Lung (tissue), 11 donors: ENCODE measurements at regions not wholly inside any gene's neighbourhood (a gene's known extent, or its start where the extent isn't known, plus 50 kb on each side); places are given as distances from the start of the nearest gene placed in this dataset.
A peak's percentile ranks its signal among the peaks of the same experiment; 100 is the strongest.

Experiments
- ATAC-seq: fragments of 200-7000 bp; cut with Tn5 transposase; one replicate; pipeline ENCODE4 v1.9.1; 2020; ENCODE audit warnings: moderate number of reproducible peaks; ENCODE audit not compliant: insufficient read depth, low FRiP score
- DNase-seq, 3 donors: peaks; one replicate each; pipeline ENCODE4 v3.0.0-alpha.2; 2013 to 2017
- H3K27ac ChIP-seq, 2 donors: one replicate each; pipeline ENCODE4 v1.5.1; 2013; ENCODE audit warnings: mild to moderate bottlenecking in 2 of 2, moderate library complexity in 2 of 2, control low read depth in 1 of 2, inconsistent platforms in 1 of 2, low read depth in 1 of 2, low read length in 1 of 2
- H3K27me3 ChIP-seq, 3 donors: one replicate each; pipeline ENCODE4 v1.5.1; 2013; ENCODE audit warnings: low read length in 2 of 3; ENCODE audit not compliant: control insufficient read depth in 3 of 3, insufficient read depth in 3 of 3
- H3K36me3 ChIP-seq, 4 donors: one replicate each; pipeline ENCODE4 v1.5.1; 2013; ENCODE audit warnings: low read length in 4 of 4, mild to moderate bottlenecking in 1 of 4, moderate library complexity in 1 of 4; ENCODE audit not compliant: control insufficient read depth in 4 of 4, insufficient read depth in 4 of 4
- H3K4me1 ChIP-seq, 5 donors: one replicate each; pipeline ENCODE4 v1.5.1; 2013; ENCODE audit warnings: low read length in 5 of 5, mild to moderate bottlenecking in 2 of 5, moderate library complexity in 1 of 5; ENCODE audit not compliant: control insufficient read depth in 5 of 5, insufficient read depth in 5 of 5
- H3K4me3 ChIP-seq: one replicate; pipeline ENCODE4 v1.5.1; 2013; ENCODE audit warnings: mild to moderate bottlenecking, control low read depth, moderate library complexity
- H3K9ac ChIP-seq, 2 donors: one replicate each; pipeline ENCODE4 v1.5.1; 2013; ENCODE audit warnings: low read length in 2 of 2, control low read depth in 1 of 2; ENCODE audit not compliant: insufficient read depth in 1 of 2
- H3K9me3 ChIP-seq, 4 donors: one replicate each; pipeline ENCODE4 v1.5.1; 2013; ENCODE audit warnings: low read length in 3 of 4, mild to moderate bottlenecking in 1 of 4, moderate library complexity in 1 of 4; ENCODE audit not compliant: control insufficient read depth in 4 of 4, insufficient read depth in 3 of 4
- WGBS, 2 donors: extraction: QIAGEN DNeasy Blood & Tissue Kit; methylation state at CpG; one replicate each; pipeline ENCODE4 v1.1.7; 2013; 5-methylcytosine and 5-hydroxymethylcytosine counted together
- TF ChIP-seq, protein P1 (sequence below): IDR thresholded peaks from 2 replicates; pipeline ENCODE4 v1.5.1; 2012; ENCODE audit warnings: mild to moderate bottlenecking; ENCODE audit errors: control extremely low read depth, extremely low read depth
- donor health status: control.
- donor health status: control.
- donor health status: Bipolar disorder and iron deficiency.
- donor health status: healthy.
- donor health status: DM: yes; HTN: yes; CAD: no.

GRCh38 chr9:126144603-126145456 is 181.8 kb upstream of the MVB12B start:
- H3K9me3 ChIP-seq = peaks cover 0 to 6% (median 0%) of the 10 kb centered on the region in 4 donors
- H3K27ac ChIP-seq = no peak overlapping the region
- H3K9ac ChIP-seq = no peak overlapping the region
- H3K4me1 ChIP-seq = peaks cover 0 to 3% (median 0%) of the 10 kb centered on the region in 5 donors
- WGBS, 2 donors = 72 to 80% methylated on average over 11 of the region's 11 CpGs
- TF ChIP-seq, protein P1, sequence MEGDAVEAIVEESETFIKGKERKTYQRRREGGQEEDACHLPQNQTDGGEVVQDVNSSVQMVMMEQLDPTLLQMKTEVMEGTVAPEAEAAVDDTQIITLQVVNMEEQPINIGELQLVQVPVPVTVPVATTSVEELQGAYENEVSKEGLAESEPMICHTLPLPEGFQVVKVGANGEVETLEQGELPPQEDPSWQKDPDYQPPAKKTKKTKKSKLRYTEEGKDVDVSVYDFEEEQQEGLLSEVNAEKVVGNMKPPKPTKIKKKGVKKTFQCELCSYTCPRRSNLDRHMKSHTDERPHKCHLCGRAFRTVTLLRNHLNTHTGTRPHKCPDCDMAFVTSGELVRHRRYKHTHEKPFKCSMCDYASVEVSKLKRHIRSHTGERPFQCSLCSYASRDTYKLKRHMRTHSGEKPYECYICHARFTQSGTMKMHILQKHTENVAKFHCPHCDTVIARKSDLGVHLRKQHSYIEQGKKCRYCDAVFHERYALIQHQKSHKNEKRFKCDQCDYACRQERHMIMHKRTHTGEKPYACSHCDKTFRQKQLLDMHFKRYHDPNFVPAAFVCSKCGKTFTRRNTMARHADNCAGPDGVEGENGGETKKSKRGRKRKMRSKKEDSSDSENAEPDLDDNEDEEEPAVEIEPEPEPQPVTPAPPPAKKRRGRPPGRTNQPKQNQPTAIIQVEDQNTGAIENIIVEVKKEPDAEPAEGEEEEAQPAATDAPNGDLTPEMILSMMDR = no peak
- no peak overlapping the region for H3K4me3 ChIP-seq
- ATAC-seq (no peak), DNase-seq (peak in 1 of 3 donors; percentile 16)
- no peaks in the 10 kb centered on the region for H3K36me3 ChIP-seq
- H3K27me3 ChIP-seq = no peaks in the 10 kb centered on the region

DNA sequence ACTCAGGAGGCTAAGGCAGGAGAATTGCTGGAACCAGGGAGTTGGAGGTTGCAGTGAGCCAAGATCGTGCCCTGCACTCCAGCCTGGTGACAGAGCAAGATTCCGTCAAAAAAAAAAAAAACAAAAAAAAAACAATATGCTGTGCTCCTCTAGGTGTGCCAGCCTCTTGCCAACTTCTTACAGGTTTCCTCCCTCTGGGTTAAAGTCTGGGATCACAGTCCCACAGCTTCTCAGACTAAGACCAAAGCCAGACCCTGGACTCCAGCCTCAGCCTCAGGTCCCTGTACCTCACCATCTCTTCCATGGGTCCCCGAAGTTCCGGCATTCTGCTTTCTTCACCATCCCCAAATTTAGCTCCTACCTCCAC is 180.8 kb upstream of the MVB12B start:
- Histone ChIP-seq H3K27ac (no peak overlapping the region), H3K4me3 (no peak overlapping the region), H3K4me1 (peaks cover 0 to 3% (median 0%) of the 10 kb centered on the region in 5 donors), H3K9ac (no peak overlapping the region), H3K9me3 (peaks cover 0 to 6% (median 0%) of the 10 kb centered on the region in 4 donors), H3K27me3 (no peaks in the 10 kb centered on the region), H3K36me3 (no peaks in the 10 kb centered on the region)
- ATAC-seq (no peak), DNase-seq (no peak)
- 86 to 92% methylated on average over 4 of the region's 4 CpGs for WGBS, 2 donors
- TF ChIP-seq, protein P1 = no peak

GRCh38 chr9:126146254-126147145 is 180.1 kb upstream of the MVB12B start:
- TF ChIP-seq, protein P1 = no peak
- Histone ChIP-seq H3K4me1 (peaks cover 0 to 9% (median 2%) of the 10 kb centered on the region in 5 donors), H3K27me3 (no peaks in the 10 kb centered on the region), H3K4me3 (no peak overlapping the region), H3K36me3 (no peaks in the 10 kb centered on the region), H3K27ac (no peak overlapping the region), H3K9ac (no peak overlapping the region), H3K9me3 (peaks cover 0 to 6% (median 0%) of the 10 kb centered on the region in 4 donors)
- DNase-seq (peak; percentile 26 to 40 (median 32)), ATAC-seq (no peak)
- WGBS, 2 donors = 12 to 20% methylated on average over 19 of the region's 19 CpGs
